ENCODE measurements at regions not wholly inside any gene's neighbourhood (a gene's known extent, or its start where the extent isn't known, plus 50 kb on each side); places are given as distances from the start of the nearest gene placed in this dataset.

- Mint-ChIP-seq H3K27me3 (ENCODE audit: low read depth) (no peaks in the 10 kb centered on the region), H3K4me3 (no peak overlapping the region), H3K27ac (no peak overlapping the region), H3K4me1 (ENCODE audit: low read depth) (no peaks in the 10 kb centered on the region), H3K9me3 (peaks cover 30% of the 10 kb centered on the region), H3K36me3 (ENCODE audit: low read depth) (no peaks in the 10 kb centered on the region)
- no peak for DNase-seq (ENCODE audit: low spot score)
Measured at GRCh38 chr16:13393816-13394215, 492.4 kb downstream of the SHISA9 start.

- DNase-seq (ENCODE audit: low spot score): no peak
- Mint-ChIP-seq H3K36me3 (ENCODE audit: low read depth) (no peaks in the 10 kb centered on the region), H3K27ac (no peak overlapping the region), H3K4me1 (ENCODE audit: low read depth) (no peaks in the 10 kb centered on the region), H3K4me3 (no peak overlapping the region), H3K9me3 (peaks cover 26% of the 10 kb centered on the region), H3K27me3 (ENCODE audit: low read depth) (no peaks in the 10 kb centered on the region)
Measured at GRCh38 chr16:13394488-13394887, 493.1 kb downstream of the SHISA9 start.

GRCh38 chr16:13397126-13397525 is 495.7 kb downstream of the SHISA9 start:
- no peaks in the 10 kb centered on the region for H3K36me3 Mint-ChIP-seq (ENCODE audit: low read depth)
- no peak for DNase-seq (ENCODE audit: low spot score)
- H3K27me3 Mint-ChIP-seq (ENCODE audit: low read depth): no peaks in the 10 kb centered on the region
- peaks cover 14% of the 10 kb centered on the region for H3K9me3 Mint-ChIP-seq
- H3K4me3 Mint-ChIP-seq: no peak overlapping the region
- no peak overlapping the region for H3K27ac Mint-ChIP-seq
- no peaks in the 10 kb centered on the region for H3K4me1 Mint-ChIP-seq (ENCODE audit: low read depth)

- H3K4me1 Mint-ChIP-seq (ENCODE audit: low read depth): no peaks in the 10 kb centered on the region
- DNase-seq (ENCODE audit: low spot score): no peak
- H3K27me3 Mint-ChIP-seq (ENCODE audit: low read depth): no peaks in the 10 kb centered on the region
- no peaks in the 10 kb centered on the region for H3K36me3 Mint-ChIP-seq (ENCODE audit: low read depth)
- no peak overlapping the region for H3K4me3 Mint-ChIP-seq
- H3K27ac Mint-ChIP-seq: no peak overlapping the region
- H3K9me3 Mint-ChIP-seq: peaks cover 25% of the 10 kb centered on the region
Measured at GRCh38 chr16:13401641-13402040, 500.2 kb downstream of the SHISA9 start.

- peaks cover 23% of the 10 kb centered on the region for H3K9me3 Mint-ChIP-seq
- H3K36me3 Mint-ChIP-seq (ENCODE audit: low read depth): no peaks in the 10 kb centered on the region
- no peak overlapping the region for H3K4me3 Mint-ChIP-seq
- DNase-seq (ENCODE audit: low spot score): no peak
- no peaks in the 10 kb centered on the region for H3K4me1 Mint-ChIP-seq (ENCODE audit: low read depth)
- no peaks in the 10 kb centered on the region for H3K27me3 Mint-ChIP-seq (ENCODE audit: low read depth)
- no peak overlapping the region for H3K27ac Mint-ChIP-seq
Measured at GRCh38 chr16:13402601-13403000, 501.2 kb downstream of the SHISA9 start.

- Mint-ChIP-seq H3K4me1 (ENCODE audit: low read depth) (no peaks in the 10 kb centered on the region), H3K27me3 (ENCODE audit: low read depth) (no peaks in the 10 kb centered on the region), H3K36me3 (ENCODE audit: low read depth) (no peaks in the 10 kb centered on the region), H3K9me3 (peaks cover 23% of the 10 kb centered on the region), H3K27ac (no peak overlapping the region), H3K4me3 (no peak overlapping the region)
- DNase-seq (ENCODE audit: low spot score): no peak
Measured at GRCh38 chr16:13403326-13403725, 501.9 kb downstream of the SHISA9 start.

GRCh38 chr16:13414154-13414553 is 505.8 kb upstream of the ERCC4 start:
- peaks cover 4% of the 10 kb centered on the region for H3K9me3 Mint-ChIP-seq
- no peaks in the 10 kb centered on the region for H3K27me3 Mint-ChIP-seq (ENCODE audit: low read depth)
- DNase-seq (ENCODE audit: low spot score): no peak
- no peaks in the 10 kb centered on the region for H3K4me1 Mint-ChIP-seq (ENCODE audit: low read depth)
- no peak overlapping the region for H3K4me3 Mint-ChIP-seq
- H3K27ac Mint-ChIP-seq: no peak overlapping the region
- H3K36me3 Mint-ChIP-seq (ENCODE audit: low read depth): no peaks in the 10 kb centered on the region

GRCh38 chr16:13419589-13419988 is 500.4 kb upstream of the ERCC4 start:
- H3K4me3 Mint-ChIP-seq: no peak overlapping the region
- no peaks in the 10 kb centered on the region for H3K27me3 Mint-ChIP-seq (ENCODE audit: low read depth)
- H3K27ac Mint-ChIP-seq: no peak overlapping the region
- no peak for DNase-seq (ENCODE audit: low spot score)
- H3K9me3 Mint-ChIP-seq: peaks cover 4% of the 10 kb centered on the region
- H3K36me3 Mint-ChIP-seq (ENCODE audit: low read depth): no peaks in the 10 kb centered on the region
- H3K4me1 Mint-ChIP-seq (ENCODE audit: low read depth): no peaks in the 10 kb centered on the region

GRCh38 chr16:13421726-13422125 is 498.2 kb upstream of the ERCC4 start:
- Mint-ChIP-seq H3K27me3 (ENCODE audit: low read depth) (no peaks in the 10 kb centered on the region), H3K4me3 (no peak overlapping the region), H3K9me3 (peaks cover 4% of the 10 kb centered on the region), H3K27ac (no peak overlapping the region), H3K4me1 (ENCODE audit: low read depth) (no peaks in the 10 kb centered on the region), H3K36me3 (ENCODE audit: low read depth) (no peaks in the 10 kb centered on the region)
- DNase-seq (ENCODE audit: low spot score): no peak

- Mint-ChIP-seq H3K4me3 (no peak overlapping the region), H3K27me3 (ENCODE audit: low read depth) (no peaks in the 10 kb centered on the region), H3K4me1 (ENCODE audit: low read depth) (no peaks in the 10 kb centered on the region), H3K36me3 (ENCODE audit: low read depth) (no peaks in the 10 kb centered on the region), H3K9me3 (no peaks in the 10 kb centered on the region), H3K27ac (no peak overlapping the region)
- no peak for DNase-seq (ENCODE audit: low spot score)
Measured at GRCh38 chr16:13425836-13426235, 494.1 kb upstream of the ERCC4 start.

- no peak overlapping the region for H3K4me3 Mint-ChIP-seq
- H3K4me1 Mint-ChIP-seq (ENCODE audit: low read depth): no peaks in the 10 kb centered on the region
- no peak overlapping the region for H3K27ac Mint-ChIP-seq
- no peak for DNase-seq (ENCODE audit: low spot score)
- H3K36me3 Mint-ChIP-seq (ENCODE audit: low read depth): no peaks in the 10 kb centered on the region
- H3K27me3 Mint-ChIP-seq (ENCODE audit: low read depth): no peaks in the 10 kb centered on the region
- no peaks in the 10 kb centered on the region for H3K9me3 Mint-ChIP-seq
Measured at GRCh38 chr16:13426269-13426668, 493.7 kb upstream of the ERCC4 start.

- Mint-ChIP-seq H3K27ac (no peak overlapping the region), H3K9me3 (no peaks in the 10 kb centered on the region), H3K4me3 (no peak overlapping the region), H3K36me3 (ENCODE audit: low read depth) (no peaks in the 10 kb centered on the region), H3K27me3 (ENCODE audit: low read depth) (no peaks in the 10 kb centered on the region), H3K4me1 (ENCODE audit: low read depth) (no peaks in the 10 kb centered on the region)
- DNase-seq (ENCODE audit: low spot score): no peak
Measured at GRCh38 chr16:13426736-13427135, 493.2 kb upstream of the ERCC4 start.

GRCh38 chr16:13427943-13428342 is 492.0 kb upstream of the ERCC4 start:
- Mint-ChIP-seq H3K36me3 (ENCODE audit: low read depth) (no peaks in the 10 kb centered on the region), H3K4me3 (no peak overlapping the region), H3K4me1 (ENCODE audit: low read depth) (no peaks in the 10 kb centered on the region), H3K27ac (no peak overlapping the region), H3K9me3 (no peaks in the 10 kb centered on the region), H3K27me3 (ENCODE audit: low read depth) (no peaks in the 10 kb centered on the region)
- DNase-seq (ENCODE audit: low spot score): no peak

- Mint-ChIP-seq H3K4me3 (no peak overlapping the region), H3K27me3 (ENCODE audit: low read depth) (no peaks in the 10 kb centered on the region), H3K36me3 (ENCODE audit: low read depth) (no peaks in the 10 kb centered on the region), H3K4me1 (ENCODE audit: low read depth) (no peaks in the 10 kb centered on the region), H3K9me3 (no peaks in the 10 kb centered on the region), H3K27ac (no peak overlapping the region)
- DNase-seq (ENCODE audit: low spot score): no peak
Measured at GRCh38 chr16:13429416-13429815, 490.5 kb upstream of the ERCC4 start.

- Mint-ChIP-seq H3K9me3 (peaks cover 10% of the 10 kb centered on the region), H3K36me3 (ENCODE audit: low read depth) (no peaks in the 10 kb centered on the region), H3K27me3 (ENCODE audit: low read depth) (no peaks in the 10 kb centered on the region), H3K27ac (no peak overlapping the region), H3K4me1 (ENCODE audit: low read depth) (no peaks in the 10 kb centered on the region), H3K4me3 (no peak overlapping the region)
- no peak for DNase-seq (ENCODE audit: low spot score)
Measured at GRCh38 chr16:13435415-13435814, 484.5 kb upstream of the ERCC4 start.

Measured in T-helper 2 cell treated with Interferon-gamma antibody and Interleukin-4, amounts not matched to agents 5 μg/mL and 100 μg/mL, for 36 hours (primary cell).